Stimulated activated CD8-positive, alpha-beta memory T cell treated with anti-CD3 and anti-CD28 coated beads, Interleukin-4, amount 100 ng/mL, for 4 hours (primary cell): ENCODE measurements at regions not wholly inside any gene's neighbourhood (a gene's known extent, or its start where the extent isn't known, plus 50 kb on each side); places are given as distances from the start of the nearest gene placed in this dataset.

Experiments
- DNase-seq, 2 donors: peaks; one replicate each; pipeline ENCODE4 v3.0.0-alpha.2; 2020; ENCODE audit warnings: low read depth in 2 of 2, low spot score in 1 of 2

DNA sequence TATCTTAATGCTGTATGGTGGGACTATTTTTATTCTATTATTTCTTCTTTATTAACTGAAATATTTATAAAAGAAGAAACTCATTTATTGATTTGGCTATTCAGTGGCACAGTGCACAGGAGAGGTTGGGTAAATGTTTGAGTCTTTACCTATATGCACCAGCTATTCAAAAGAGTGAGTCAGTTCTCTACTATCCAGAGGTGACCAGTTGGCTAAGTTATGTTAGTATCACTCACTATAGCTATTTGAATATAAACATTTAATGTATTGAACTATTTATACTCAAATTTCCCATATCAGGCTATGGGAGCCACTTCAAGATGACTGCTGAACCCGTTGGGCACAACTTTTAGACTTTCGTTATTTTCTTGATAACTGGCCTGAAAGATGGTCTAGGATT lies 106.1 kb upstream of the VEGFC start:
- no peak for DNase-seq

DNA sequence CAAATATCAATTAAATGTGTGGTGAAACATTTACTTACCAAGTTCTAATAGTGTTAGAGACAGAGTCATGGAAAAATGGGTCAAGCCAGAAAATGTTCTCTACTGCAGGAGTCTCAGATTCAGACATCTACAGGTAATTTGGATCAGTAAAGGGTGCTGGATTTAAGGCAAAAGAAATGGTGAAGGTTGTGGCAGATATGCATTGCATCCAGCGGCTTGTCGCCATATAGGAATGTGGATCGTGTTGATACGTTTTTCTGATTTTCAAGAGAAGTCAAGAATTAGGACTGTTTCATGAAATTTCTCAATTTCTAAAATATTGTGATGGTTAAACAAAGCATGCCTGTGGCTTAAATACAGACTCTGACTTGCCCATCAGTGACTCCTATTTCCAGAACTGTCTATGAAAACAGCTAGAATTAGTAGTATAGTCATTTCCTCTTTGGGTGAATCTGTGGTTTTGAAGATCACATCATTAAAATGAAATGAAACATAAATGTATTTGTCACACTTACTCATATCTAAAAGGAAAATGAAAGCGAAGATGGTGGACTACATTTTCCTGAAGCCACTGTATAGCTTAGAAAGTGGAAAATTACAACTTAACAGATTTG lies 110.1 kb upstream of the VEGFC start:
- DNase-seq = no peak

DNA sequence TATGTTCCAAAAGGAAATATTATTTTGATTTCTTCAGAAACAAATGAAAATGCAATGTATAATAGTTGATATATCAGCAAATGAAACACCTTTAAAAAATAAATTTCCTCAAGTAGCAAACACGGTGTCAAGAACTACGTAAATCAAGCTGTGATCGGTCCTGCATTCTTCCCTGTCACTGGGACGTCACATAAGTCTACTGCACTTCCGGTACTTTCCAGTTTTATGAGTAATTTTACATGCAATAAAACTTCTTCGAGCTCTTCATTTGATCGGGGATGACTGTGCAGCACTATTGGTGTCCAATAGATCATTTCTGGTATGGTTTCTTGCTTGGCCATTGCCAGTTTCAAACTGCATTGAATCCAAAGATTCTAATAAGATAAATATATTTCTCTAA lies 114.0 kb upstream of the VEGFC start:
- no peak for DNase-seq

DNA sequence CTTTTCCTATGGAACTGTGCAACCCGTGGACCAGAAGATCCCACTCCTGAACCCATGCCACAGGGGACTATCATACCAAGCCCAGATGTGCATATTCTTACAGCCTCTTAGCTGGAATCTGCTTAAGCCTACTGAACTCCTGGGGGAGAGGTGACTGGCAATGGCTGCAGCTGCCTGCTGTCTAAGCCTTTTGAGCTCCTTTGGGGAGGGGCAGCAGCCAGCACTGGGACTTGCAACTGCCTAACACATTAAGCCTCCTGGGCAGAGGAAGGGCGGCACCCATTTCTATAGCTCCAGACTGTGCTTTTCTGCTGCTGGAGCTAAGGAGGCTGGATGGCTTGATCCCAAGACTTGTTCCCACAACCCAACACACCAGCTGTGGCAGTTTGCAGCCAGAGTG lies 117.9 kb upstream of the VEGFC start:
- no peak for DNase-seq

DNA sequence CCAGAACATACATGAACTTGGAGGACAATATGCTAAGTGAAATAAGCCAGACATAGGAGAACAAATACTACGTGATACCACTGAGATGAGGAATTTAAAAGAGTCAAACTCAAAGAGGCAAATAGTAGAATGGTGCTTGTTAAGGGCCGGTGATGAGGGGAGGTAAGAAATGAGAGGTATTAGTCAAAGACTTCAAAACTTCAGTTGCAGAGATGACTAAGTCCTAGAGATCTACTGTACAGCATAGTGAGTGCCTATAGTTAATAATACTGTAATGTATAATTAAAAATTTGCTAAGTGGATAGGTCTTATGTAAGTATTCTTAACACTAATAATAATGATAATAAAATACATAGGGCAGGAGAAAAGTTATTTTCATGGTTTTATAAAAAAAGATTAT lies 126.9 kb upstream of the VEGFC start:
- DNase-seq = no peak

DNA sequence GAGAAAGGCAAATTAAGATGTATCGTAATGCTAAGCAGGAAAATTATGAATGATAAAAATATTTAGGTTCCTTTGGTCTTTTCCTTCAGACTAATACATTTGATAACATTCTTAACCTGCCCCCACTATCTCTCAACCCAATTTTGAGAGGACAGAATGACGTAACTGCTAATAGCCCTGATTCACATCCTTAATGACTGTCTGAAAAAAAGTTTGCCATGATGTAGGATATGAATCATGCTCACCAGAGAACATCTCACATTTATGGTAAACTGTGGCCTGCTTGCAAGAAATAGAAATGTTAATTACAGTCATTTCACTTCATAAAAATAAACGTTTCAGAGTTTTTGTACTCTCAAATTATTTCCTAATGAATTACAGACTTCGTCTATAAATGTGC lies 128.0 kb upstream of the VEGFC start:
- no peak for DNase-seq

DNA sequence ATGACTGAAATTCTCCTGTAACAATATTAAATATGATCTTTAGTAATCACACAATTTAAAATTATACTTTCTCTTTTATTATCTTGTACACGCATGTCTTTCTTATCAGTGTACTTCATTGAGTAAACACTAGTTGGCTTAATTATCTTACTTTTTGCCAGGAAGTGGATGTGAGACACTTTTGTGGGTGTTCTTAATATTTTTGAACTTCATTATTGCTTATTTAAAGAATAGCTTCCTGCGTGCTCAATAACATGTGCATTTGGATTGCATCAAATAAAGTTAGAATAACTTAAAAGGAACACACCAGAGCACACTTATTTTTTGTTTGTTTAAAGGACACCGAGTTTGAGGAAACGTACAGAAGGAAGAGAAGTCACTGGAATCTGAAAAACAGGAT lies 128.5 kb upstream of the VEGFC start:
- DNase-seq = no peak

DNA sequence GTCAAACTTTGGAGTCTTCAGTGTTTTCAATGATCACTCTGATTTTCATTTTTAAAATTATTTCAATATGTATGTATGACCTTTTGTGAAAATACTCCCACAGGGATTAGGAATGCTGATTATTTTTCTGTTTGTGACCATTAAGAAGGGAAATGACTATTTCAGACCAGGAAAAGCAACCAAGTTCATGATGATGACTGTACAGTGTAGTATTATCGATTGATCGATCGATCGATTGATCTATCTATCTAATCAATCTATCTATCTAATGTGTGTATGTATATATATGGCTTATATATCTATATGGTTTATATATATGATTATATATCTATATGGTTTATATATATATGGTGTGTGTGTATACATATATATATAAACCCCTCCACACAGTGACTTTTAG lies 131.5 kb upstream of the VEGFC start:
- no peak for DNase-seq

DNA sequence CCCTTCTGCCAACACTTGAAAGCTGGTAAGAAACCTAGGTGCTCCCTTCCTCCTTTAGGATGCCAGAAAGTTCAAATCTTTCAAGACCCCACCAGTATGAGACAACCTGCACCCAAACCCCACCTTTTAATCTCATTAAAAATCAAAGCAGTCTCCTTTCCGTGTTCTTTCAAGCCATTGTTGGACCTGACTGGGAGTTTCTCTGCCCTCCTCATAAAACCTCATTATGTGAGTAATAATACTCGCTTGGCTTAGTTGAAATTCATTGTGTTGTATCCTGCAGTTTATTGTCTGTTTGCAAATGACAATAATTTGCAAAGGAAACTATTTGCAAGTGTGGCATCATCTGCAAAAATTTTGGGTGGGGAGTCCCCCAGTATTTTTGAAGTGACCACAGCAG lies 133.2 kb upstream of the VEGFC start:
- DNase-seq = no peak

DNA sequence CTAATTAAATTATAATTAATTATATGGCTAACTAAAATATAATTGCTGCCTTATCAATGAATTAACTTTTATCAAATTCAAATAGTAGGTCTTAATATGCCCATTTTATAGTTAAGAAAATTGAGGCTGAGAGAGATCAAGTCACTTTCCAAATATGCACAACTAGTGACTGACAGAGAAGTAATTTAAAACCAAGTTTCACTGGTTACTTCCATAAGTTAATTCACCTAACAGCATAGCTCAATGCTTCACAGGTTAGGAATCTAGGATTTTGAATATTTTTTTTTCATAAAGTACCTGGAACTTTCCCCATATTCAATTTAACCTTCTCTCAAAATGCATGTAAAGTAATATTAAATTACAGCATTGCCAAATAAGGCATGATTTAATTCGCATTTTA lies 134.4 kb upstream of the VEGFC start:
- no peak for DNase-seq

DNA sequence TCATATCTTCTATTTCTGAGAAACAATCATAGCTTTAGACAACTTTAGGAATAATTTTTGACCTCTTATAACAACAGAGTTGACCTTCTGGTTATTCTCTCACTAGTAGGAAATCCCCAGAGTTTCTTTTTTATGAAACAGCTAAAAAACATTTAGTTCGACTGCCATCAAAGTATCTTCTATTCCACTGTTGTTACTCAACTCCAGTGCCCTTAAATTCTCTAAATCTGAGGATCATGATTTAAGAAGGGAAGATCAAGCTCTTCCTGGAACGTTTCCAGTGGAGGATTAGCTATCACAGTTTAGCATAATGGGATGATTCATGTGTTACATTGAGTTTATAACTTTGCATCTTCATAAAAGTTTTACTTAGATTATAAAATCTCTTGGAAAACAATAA lies 134.9 kb upstream of the VEGFC start:
- no peak for DNase-seq

DNA sequence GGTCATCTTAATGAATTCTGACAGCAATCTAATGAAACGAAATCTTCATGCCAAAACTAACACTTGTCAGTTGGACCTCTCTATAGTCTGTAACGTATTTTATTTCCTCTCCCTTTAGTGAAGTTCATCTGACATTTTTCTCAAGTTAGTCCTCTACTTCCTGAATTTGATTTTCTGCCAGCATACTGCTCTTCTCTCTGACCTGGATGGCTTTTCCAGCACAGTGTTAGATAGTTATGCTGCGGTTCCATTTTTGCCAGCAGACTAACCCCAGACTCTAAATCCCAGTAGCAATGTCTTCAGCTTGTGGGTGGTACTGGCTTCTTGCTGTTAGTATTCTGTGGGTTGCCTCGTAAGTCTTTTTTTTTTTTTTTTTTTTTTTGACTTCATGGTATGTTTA lies 146.7 kb upstream of the VEGFC start:
- no peak for DNase-seq

DNA sequence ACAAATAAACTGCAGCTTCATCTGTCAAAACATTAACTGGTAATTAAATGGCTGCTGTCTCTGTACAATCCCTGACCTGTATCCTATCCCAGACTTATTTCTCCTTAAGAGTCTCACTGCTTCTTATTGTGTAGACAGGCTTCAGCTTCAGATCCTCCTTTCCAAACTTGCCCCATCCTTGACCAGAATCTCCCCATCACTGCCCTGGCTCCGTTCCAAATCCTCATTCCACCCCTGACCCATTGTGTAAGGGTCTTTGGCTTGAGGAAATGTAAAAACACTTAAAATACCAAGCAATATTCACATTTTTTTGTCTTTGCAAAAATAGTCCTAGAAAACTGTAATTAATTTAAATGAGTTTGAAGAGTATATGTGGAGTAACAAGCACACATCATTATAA lies 152.6 kb upstream of the VEGFC start:
- DNase-seq = no peak

DNA sequence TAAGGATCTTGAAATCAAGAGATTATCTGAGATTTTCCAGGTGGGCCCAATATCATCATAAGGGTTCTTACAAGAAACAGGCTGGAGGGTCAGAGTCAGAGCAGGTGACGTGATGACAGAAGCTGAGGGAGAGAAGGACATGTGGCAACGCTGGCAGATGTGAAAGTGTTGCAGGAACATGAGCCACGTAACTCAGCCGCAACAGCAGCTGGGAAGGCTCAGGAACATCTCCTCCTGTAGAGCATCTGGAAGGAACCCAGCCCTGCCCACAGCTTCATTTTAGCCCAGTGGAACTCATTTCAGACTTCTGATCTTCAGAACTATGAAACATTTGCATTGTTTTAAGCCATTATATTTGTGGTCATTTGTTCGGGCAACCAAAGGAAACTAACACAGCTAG lies 156.3 kb upstream of the VEGFC start:
- DNase-seq = no peak

DNA sequence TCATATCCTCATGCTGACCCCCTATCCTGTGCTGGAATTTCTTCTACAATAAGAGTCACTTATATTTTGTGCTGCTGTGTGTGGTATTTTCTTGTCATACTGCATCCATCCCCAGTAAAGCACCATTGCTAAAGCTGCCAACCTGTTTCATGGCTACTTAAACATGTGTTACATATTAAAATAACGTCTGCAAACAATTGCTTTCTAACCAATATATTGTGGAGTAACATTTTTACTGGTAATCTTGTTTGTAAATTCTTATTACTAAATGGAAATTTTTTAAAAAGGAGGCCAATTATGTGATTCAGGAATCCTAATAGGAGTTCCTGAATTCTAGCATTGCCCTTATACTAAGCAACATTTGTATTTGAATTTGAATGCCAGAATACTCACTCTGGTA lies 160.3 kb upstream of the VEGFC start:
- no peak for DNase-seq

DNA sequence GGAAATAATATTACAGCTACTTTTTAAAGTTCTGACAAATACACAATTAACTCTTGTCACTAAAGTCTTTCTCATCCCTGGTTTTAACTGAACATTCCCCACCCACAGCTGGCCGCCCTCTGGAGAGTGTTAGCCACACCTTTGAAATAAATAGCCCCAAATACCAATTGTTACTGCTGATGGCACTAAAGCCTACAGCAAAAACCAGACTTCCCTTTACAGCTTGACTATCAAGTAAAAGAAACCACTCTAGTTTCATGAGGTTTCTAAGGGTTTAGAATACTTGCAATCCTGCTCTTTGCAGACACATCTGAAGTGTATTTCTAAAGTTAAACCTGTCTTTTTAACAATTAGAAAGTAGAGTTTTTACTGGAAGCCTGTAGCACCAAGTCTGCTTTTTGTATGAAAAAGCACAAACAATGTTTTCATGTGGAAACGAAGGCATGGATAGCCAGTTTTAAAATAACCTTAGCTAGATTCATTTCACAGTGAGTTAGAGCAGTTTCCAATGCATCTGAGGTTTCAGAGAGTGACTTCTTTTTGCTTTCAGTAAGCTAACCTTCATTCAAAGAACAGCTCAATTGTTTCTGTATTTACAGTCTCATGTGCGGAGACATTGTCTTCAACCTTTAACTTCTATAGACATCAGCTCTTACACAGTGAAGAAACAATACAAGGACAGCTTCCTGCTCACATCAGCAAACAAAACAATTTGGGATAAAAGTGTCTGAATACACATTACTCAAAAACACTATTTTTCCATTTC lies 164.8 kb upstream of the VEGFC start:
- DNase-seq = no peak

DNA sequence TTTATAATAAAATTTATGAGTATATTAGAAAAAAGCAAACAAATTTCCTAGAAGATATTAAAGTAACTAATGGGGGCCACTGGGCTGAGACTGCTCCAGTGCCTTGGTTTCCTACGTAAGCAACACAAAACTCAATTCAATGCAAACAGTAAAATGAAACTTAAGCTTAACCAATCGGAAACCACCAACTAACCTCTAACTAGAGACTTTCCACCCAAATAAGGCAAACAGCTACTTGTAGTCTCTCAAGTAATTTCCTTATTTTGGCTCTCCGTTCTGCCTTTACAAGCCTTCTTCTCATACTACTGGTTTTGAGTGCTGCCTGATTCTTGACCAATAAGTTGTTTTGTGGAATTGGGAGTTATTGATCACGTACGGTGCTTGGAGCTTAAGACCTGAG lies 167.3 kb upstream of the VEGFC start:
- DNase-seq = no peak

DNA sequence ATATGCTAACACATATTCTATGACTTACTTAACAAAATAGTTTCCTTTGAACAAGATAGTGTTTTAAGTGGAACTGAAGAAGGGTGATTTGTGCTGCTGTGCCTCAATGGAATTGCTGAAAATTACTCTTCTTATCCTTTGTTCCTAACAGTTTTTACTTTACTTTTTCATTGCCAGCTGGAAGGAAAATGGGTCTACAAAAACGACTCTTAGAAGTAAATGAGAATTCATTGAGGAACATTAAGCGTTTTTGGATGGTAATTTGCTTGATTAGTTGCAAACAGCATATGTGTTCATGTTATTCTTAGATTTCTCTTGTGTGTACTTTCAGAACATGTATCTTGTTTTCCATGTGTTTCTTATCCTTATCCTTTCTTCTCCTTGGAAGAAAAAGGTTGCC lies 170.4 kb upstream of the VEGFC start:
- DNase-seq = no peak

DNA sequence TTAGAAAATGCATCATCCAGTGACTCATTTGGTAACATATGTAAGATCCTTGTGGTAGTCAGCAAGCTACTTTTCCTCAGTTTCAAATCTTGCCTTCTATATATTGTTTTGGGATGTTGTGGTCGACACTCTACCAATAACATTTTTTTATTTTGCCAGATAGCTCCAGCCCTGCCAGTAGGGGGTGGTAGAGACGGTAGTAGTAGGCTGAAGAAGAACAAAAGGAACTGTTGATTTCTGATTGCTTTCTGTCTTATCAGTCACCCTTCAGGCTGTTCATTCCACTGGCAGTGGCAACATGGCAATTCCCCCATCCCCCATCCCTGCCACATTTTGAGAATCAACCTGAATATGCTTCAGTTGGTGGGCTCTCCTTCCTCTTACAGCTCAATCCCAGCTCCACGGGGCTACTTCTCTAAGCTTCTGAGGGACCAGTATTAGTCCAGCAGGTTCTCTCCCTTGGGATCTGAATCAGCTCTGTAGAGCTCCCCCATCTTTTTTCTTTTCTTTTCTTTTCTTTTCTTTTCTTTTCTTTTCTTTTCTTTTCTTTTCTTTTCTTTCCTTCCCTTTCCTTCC lies 171.5 kb upstream of the VEGFC start:
- DNase-seq = no peak

DNA sequence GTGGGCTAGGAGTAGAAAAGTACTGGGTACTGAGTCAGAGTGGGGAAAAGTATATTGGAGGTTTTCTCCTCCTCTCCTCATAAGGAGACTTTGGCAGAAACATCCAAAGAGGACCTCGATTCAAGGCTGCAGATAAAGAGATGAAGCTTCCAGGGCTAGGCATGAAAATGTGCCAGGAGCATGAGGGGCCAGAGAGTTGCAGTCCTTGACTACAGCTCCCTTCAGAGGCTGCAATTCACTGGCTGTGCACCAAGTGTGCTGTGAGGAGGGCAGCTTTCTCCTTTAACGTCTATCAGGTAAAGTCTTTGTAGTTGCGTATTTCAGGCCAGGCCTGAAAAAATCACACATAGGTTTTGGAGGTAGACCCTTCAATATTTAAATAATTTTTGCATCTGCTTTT lies 174.9 kb upstream of the VEGFC start:
- DNase-seq = no peak

DNA sequence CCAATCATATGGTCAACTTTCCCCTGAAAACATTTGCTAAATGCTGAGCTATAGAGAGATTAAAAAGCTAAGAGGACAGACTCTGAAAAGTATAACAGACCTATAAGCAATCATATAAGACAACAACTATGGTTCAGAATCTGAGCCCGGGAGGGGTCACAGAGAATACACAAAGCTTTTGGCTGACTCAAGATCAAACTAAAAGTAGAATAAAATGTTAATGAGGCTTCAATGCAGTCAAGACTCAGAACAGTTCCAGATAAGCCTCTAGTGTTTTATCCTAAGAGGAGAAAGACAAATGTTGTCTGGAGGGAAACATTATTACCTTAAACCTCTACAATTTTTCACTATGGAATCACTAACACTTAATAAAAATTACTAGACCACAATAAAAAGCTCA lies 175.4 kb upstream of the VEGFC start:
- DNase-seq = no peak

DNA sequence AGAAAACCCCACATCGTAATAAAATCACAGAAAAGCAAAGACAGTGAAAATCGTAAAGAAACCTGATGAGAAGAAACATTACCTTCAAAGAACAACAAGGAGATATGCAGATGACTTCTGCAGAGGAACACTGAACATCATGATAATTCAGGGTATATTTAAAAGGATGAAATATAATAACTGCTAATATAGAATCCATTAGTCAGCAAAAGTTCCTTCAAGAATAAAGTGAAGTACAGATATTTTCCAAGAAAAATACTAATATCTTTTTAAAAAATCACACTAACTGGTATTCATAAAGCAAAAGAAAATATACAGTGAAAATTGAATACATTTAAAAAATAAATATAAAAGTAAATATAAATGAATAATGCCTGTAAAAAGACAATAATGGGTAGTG lies 176.3 kb upstream of the VEGFC start:
- DNase-seq = no peak

DNA sequence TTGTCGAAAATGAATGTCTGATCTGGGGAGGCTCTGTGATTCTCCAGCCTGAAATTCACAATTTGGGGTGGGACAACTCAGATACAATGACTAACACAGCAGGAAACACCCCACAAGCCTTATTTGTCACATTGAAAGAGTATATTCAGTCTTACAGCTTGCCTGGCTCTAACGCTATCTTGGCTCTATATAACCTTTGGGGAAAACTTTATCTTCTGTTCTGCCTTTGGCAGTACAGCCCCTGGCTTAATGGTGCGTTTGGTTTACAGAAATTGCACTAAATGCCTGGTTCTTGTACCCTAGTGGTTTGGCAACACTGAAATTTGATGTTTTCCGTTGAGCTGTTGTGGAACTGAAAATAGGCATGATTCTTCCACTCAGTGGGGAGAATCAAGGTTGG lies 178.1 kb upstream of the VEGFC start:
- no peak for DNase-seq
